NCI-H446 treated with DMSO at 0.1 percent for 48 hours (cell line): ENCODE measurements at regions not wholly inside any gene's neighbourhood (a gene's known extent, or its start where the extent isn't known, plus 50 kb on each side); places are given as distances from the start of the nearest gene placed in this dataset.

ENCODE experiments used
- DNase-seq: peaks from one replicate; lab custom pipeline; 2025; lab: John Stamatoyannopoulos, UW

DNA sequence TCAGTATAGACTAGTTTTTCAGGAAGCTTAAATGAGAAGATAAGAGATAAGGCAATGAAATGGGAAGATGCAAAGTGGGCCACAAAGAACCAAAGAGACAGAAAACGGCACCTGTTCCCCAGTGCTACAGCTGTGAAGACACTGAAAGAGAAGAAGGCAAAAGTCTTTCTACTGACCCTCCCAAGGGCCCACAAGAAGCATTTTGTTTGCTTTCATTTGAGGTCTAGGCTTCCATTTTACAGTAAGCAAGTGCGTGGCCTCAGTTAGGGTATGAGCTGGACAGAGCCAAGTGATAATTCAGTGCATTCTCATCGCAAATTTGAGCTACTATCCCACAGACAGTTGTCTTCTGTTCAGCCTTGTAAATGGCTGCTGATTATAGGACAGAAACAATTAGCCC is 53.4 kb upstream of the STK17B start:
- no peak for DNase-seq

DNA sequence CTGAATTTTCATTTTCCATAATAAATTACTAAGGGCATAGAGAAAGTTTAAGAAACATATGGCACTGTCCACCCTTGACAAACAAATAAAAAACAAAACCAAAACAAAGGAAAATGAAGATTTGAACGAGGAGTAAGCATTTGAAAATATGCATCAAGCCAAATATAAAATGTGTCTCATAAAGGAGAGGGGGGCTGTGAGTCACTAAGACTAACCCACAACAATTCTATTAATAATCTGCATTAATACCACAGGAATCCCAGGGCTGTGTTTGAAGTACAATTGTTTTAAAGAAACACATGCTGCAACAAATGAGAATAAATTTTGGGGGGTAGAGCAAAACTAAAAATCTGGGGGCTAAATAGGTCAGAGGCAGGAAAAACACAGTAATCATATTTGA is 53.8 kb upstream of the STK17B start:
- no peak for DNase-seq

DNA sequence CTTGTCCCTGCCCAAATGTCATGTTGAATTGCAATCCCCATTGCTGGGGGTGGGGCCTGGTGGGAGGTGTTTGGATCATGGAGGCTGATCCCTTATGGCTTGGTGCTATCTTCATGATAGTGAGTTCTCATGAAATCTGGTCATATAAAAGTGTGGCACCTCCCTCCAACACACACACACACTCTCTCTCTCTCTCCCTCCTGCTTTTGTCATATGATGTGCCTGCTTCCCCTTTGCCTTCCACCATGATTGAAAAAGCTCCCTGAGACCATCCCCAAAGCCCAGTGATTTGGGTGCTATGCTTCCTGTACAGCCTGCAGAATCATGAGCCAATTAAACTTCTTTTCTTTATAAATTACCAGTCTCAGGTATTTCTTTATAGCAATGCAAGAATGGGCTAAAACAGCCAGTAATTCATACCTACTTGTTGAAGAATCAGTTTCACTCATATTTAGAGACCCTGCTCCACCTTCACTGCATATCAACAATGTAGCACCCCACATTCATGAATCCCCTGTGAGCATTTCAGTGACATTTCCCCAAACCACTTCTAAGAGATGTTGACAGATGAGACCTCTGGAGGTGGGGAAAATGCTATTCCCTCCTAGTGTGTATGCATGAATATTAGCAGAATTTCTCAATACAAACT is 54.8 kb upstream of the STK17B start:
- DNase-seq = no peak

DNA sequence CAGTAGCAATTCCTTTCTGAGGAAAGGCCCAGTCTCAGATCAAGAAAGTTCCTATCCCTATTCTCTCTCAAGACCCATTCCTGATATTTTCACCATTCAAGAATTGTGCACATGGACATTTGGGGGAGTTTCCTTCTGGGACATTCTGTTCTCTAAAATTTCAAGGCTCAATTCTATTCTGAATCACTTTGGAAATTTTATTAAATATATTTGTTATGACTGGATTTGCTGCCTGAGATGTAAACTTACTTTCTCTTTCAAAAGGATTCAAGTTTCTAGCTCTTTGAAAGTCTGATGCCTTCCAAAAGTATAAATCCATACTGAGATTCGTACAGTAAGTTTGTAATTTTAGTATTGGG is 55.3 kb upstream of the STK17B start:
- DNase-seq = no peak

DNA sequence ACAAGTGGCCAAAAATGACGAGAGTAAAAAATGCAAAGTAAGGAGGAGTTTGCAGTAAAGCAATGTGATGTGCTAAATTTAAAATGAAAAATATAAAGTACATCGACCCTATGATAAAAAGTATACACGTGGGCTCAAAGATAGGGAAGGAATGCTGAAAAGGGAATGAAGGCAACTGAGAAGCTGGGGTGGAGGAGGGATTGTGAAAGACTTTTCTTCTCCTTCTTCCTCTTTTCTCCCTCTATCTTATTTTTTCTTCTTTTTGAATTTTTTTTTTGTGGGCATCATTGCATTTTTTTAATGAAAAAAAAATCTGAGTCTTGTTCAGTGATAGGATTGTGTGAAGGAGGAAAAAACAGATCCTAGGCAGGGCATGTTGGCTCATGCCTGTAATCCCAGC is 57.6 kb upstream of the STK17B start:
- no peak for DNase-seq

DNA sequence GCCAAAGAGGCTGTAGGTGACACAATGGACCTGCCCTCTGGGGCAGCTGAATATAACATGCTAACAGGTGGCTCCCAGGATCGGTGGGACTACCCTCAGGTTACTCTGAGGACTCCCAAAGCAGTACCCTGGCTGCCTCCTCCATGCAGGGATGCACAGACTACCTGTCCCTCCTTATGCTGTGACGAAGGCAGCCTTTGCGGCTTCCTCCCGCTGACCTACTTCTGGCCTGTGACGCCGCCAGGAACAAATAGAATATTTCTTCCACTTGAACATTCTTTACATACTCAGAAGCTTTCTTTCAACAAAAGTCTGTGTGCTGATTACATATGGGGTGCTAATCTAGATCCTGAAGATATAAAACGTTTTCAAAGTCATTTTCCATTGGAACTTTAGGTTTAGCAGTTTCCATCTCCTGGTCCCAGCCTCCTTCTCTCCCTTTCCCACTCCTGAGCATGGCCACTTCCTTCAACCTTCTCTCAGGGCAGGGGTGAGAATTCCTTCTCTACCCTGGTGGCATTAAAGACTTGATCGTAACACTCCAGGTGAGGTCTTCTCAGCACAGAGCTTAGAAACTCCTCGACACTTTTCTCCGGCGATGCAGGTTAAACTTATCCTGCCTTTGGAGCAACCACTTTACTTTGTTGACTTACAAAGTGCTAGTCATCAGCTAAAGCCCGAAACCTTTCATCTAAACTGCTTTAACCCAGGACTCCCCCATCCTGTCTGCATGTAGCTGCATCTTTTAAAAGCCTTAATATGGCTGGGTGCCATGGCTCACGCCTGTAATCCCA is 58.9 kb upstream of the STK17B start:
- no peak for DNase-seq

DNA sequence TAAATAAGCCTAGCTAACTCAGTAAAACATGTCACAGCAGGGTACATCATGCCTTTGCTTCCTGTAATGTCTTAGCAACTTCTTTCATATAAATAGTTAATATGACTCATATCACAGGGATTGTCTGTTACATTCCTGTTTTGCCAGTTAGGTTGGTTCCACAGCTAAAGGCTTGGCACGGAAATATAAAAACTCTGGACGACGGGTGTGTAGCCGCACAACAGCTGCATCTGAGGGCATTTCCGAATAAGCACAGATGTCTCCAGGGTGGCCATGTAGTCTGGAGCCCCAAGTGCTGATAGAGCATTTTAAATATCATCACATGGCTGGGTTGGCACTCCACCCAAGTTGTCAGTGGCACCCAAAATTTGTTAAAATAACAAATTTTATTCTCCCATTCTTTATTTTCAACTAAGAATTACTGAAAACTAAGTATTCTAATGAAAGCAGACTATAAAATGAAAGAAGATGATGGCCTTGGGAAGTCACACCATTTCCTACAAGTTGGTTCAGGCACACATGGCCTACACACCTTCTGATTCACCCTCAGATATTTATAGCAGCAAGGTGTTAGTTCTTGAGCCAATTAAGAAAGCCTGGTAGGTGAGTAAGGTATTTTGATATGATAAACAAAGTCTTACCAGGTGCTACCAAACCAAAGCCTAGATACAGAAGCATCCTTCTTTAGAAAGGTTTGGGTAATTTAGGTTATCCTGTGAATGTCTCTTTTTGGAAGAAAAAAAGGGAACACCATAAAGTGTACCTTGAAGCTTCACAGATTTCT is 61.8 kb upstream of the STK17B start:
- DNase-seq = no peak

DNA sequence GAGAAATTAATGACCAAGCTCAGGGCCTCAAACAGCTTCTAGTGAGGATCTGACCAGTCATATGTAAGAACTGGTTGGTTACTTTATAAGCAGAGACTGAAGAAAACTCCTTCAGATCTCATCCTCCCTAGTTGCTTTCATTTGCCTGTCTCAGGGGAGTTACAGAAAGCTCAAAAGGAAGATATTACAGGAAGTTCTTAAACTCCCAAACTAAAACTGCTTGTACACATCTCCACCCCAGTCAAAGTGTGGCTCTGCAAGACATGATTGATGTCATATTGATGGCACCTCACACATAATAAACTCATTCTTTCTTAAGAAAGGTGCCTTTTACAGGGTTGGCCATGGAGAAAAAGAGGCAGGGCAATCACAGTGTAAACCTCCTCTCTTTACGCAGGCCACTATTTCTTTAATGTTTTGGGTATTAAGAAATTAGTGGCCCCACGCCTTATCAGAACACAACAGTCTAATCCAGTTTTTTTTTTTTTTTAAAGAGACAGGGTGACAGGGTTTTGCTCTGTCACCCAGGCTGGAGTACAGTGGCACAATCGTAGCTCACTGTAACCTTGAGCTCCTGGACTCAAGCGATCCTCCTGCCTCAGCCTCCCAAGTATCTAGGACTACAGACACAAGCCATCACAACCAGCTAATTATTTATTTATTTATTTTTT is 62.6 kb upstream of the STK17B start:
- no peak for DNase-seq

DNA sequence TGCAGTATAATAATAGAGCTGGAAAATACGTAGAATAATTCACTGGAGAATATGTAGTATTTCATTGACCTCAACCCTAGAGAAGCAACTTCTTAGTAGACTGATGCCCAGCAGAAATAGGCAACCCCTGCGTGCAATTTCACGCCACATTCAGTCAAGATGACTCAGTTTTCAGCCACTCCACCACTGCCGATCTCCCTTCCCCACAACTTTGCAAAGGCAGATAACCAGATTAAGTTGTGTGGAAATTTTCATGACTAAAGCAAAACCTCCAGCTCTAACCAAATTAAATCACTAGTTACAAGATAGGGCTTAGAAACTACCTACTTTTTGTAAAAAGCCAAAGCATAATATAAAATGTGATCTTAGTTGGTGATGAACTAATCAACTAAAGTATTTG is 63.3 kb upstream of the STK17B start:
- no peak for DNase-seq

DNA sequence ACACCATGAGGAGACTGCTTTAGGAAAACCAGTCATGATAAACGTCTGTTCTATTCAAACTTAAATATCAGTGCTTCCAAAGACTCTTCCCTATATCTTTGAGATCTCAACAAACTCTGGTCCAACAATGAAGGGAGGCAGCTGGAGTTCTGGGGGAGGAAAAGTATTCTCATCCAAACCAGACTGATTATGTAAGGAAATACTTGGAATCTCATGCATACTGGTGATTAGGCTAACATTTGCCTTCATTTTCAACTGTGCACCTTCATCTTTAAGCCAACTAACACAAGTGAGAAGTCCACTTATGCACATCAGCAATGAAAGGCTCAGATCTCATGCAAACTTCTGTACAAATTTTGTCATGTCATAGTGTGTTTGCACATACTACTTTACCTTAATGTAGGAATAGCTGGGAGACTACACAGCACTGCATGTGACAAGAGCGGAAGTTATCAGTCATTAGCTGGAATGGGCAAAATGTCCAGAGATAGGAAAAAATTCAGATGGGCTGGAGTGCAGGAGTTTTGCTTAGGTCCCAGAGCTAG is 67.5 kb upstream of the STK17B start:
- no peak for DNase-seq

DNA sequence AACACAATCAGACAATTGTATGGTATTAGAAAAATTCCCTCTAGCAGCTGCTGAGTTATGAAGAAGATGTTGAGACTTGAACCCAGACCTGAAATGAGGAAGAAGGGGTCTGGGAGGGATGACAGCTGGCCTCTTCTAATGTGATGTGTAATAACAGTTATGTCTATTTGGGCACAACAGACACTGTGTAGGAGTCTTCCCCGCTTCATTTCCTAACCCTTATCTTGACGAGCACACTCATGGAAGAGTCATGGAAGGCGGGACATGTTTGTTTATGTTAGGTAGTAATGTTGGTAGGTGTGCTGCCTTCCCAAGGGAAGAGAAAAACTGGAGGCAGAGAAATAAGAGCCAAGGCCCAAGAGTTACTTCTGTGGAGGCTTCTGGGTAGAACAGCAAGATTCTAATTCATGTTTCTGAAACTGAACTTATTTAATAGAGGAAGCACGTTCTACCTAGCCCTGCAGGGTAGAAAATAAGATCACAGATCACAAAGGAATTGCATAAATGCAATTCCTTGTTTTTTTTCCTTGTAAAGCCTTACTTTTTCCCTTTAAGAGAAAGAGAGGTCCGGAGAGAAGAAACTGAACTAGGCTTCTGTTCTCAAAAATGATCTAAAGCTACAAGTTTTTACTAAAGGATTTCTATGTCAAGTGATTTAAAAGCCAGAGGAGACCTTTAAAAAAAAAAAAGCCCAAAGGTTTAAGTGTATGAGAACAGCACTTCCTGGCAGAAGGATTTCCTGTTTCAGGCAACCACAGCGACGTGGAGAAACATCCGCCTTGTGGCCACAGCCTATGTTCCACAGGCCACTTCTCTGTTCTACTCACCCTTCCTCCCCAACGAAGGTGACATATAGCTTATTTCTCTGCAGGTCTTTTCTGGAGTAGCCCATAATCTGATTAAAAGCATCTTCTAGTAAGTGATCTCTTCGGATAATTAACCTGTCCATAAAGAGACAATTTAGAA is 68.5 kb upstream of the STK17B start:
- DNase-seq = no peak

DNA sequence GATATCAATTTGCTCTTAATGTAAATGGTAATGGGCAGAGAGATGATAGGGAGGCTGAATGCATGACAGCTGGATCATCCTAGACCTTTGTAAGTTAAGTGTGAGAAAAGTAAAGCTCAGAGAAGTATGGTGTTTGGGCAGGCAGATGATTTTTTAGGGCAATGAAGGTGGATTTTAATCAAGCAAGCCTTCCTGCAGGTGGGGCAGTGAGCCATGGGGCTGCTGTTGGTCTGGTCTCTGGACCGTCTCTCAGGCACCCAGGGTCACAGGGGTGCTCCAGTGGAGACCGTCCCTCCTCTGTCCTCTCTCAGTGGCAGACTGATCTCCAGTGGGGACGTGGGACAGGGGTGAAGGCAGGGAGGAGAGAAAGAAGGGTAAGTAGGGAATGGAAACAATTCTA is 69.8 kb upstream of the STK17B start:
- no peak for DNase-seq

DNA sequence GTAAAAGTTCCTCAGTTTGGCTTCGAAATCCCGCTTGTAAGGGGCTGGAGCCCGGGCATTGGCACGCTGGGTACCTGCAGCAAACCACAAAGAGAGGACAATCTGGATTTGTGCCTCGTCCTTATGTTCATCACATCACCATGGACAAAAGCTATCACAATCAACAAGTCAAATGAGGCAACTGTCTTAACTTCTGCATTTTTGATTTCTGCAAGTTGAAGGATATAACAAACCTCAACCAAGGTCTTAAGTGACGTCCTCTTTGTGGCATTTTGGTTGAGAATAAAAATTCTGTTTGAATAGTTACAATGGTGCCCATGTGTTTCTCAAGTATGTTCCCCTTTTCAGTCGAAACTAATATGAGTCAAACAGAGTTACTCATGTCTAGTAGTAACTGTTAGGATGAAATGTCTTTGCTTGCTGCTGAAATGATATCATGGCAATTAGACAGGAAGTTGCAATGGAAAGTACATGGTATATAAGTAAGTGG is 70.8 kb upstream of the STK17B start:
- no peak for DNase-seq

DNA sequence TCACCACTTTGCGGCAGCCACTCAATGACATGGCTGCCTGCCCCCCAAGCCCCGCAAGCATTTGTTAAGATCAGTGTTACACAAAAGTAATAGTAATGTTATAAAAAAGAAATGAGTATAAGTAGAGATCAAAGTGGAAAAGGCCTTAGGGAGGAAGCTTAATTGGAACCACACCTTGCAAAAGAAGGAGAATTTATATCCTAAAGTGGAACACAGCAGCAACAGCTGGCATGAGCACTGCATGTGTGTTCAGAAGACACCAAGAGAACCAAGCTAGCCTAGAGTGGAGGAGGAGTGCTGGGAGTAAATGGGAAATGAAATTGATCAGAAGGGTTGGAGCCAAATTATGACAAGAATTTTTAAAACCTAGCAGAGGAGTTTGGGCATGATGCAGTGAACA is 73.1 kb upstream of the STK17B start:
- no peak for DNase-seq

DNA sequence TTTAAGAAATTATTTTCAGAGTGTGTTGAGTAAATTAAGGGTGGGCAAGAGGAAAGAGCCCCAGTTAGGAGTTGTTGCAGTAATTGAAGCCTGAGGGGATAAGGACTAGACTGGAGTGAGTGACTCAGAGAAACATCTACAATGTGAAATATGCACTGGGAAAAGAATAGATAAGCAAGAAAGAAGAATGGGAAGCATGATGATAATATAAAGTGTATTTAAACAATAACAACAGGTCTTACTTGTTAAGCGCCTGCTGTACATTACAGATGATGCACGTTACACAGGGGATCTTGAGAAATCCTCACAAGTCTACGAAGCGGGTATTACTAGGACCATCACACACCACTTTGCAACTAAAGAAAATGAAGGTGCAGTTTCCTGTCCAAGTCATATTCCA is 73.6 kb upstream of the STK17B start:
- DNase-seq = no peak

DNA sequence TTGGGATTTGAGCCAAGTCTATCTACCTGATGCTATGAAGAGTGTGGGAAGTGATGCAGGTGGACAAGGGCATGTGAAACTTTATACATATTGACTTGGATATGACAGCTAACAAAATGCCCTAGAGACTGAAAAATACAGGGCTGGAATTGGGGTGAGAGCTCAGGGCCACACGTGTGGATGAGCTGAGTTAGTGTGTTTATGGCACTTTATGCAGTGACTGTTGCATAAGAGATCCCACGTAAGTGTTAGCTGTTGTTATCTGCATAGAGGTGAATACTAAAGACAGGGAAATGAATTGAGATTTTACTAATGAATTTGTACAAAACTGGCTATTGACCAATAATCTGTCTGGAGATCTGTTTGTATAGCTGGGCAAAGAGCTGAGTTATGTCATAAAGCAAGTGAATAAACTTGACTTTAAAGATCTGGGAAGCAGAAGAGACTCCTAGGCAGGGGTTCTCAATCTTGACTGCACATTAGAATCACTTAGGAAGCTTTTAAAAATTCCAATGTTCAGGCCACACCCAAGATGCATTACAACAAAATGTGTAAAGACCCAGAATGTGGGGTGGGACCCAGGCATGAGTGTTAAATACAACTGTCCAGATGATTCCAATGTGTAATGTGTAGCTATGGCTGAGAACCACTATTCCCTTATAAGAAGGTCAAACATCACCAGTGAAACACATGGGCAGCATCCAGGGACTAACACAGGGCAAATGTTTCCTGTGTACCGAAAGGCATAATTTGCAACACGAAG is 74.2 kb upstream of the STK17B start:
- no peak for DNase-seq

DNA sequence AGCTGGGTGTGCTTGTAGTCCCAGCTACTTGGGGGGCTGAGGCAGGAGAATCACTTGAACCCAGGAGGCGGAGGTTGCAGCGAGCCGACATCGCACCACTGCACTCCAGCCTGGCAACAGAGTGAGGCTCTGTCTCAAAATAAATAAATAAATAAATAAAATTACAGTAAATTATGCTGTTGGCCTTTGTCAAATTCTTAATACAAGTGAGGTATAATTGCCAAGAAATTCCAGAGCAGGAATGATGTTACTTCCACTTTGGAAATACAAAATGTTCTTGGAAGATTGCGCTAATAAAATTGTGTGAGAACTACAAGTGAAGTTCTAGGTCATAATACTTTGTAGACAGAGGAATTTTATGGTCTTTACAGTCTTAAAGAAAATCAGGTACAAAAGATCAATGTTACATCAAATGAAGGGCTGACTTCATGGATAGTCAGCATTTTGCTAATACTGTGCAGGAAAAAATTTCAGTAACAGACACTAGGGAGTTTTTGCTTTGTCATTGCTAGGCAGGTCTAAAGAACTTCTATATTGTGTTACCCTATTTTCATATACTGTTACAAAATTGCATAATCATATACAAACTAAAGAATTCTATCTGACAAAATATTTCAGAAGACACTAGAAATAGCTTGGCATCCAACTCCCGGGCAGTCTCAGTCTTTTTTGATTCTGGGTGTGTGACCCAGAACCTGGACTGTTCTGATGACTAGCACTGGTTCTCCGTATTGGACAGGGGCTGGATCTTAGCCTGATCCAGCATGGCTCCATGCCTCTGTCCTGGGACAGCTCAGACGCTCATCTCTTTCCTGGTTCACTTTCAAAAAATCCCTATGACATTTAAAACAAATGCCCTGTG is 76.0 kb upstream of the STK17B start:
- no peak for DNase-seq

DNA sequence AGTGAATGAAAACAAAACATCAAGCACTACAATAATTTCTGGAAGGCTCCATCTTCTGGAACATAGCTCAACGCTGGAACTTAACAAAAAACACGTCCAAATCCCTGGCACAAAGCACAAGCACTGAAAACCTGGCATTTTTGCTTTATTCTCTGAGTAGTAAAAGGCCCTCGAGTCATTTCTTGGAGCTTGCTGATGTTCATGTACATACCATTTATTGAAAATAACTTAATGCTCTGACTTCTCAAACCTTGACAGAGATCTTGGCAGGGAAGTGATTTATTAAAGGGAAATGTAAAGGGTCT is 76.5 kb upstream of the STK17B start:
- no peak for DNase-seq

DNA sequence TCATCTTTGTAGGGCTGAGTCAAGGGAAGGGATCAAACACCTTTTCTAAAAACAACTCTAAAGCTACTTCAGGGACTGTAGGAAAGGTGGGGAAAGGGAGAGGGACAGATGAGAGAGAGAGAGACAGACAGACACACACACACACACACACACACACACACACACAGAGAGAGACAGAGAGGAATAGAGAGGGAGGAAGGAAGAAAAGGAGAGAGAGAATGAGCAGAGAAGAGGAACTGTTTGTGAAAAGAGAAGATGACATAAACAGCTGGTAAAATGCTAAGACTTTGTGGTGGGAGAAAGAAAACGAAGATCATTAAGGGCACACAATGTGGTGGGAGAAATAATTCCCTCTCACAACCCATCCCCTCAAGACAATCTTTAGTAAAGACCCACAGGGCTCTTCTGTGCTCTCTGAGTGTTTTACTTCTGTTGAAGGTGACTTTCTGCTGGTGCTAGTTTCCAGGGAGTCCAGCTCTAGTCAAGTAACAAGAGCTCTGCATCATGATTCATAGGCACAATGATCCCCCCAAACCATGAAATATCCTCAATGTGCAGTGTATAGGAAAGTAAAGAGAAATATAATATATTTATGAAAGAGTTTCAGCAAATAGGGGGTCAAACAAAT is 77.2 kb upstream of the STK17B start:
- DNase-seq = no peak
